ENCODE measurements at regions not wholly inside any gene's neighbourhood (a gene's known extent, or its start where the extent isn't known, plus 50 kb on each side); places are given as distances from the start of the nearest gene placed in this dataset.
"Not testable (repeated sequence)": the region's sequence is repeated elsewhere in the genome, so short reads cannot be mapped to it uniquely, and the experiment has no call there.

GRCh38 chr7:81831883-81832282 lies 62.0 kb upstream of the HGF start:
- DNase-seq = no peak

- not testable (repeated sequence) for DNase-seq
These were observed 59.7 kb upstream of the HGF start for GRCh38 chr7:81829511-81829910.

- no peak for DNase-seq
These were observed 53.0 kb upstream of the HGF start for GRCh38 chr7:81822811-81823210.

GRCh38 chr7:81819861-81820260 lies 50.0 kb upstream of the HGF start:
- DNase-seq = no peak

Measured in NCI-H2081 treated with DMSO at 0.1 percent for 48 hours (cell line).